DMS79 (cell line): ENCODE measurements at regions not wholly inside any gene's neighbourhood (a gene's known extent, or its start where the extent isn't known, plus 50 kb on each side); places are given as distances from the start of the nearest gene placed in this dataset.

ENCODE experiments used
- DNase-seq: peaks from one replicate; lab custom pipeline; 2025; lab: John Stamatoyannopoulos, UW

DNA sequence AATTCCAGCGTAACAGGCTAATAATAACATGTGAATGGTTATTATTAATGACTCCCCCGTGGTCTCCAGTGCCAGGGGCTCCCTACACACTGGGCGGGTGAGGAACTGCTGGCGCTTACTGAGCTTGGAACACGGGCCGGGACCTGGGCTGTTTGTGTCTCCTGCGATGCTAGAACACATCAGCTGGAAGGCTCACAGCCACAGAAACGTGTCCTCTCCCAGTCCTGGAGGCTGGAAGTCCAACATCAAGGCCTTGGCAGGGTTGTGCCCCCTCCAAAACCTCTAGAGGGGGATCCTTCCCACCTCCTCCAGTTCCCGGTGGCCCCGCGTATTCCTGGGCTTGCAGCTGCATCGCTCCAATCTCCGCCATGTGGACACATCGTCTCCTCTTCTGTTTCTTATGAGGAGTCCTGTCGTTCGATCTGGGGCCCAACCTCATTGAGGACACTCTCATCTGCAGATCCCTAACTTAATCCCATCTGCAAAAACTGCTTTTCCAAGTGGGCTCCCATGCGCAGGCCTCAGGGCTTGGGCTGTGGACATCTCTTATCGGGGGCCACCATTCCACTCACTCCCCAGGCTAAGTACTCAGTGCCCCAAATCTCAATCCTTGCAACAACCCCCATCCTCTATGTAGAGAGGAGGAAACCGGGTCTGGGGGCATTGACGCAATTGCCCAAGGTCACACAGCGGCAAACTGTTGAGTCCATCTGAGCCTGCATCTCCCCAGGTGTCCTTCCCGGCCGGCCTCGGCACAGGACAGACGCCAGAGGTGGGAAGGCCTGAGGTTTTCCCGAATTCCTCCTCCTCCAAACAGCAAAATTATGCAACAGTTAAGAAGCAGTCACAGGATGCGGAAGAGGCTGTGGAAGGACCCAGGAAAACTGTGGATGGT, 193.9 kb downstream of the IRF8 start:
- no peak for DNase-seq

DNA sequence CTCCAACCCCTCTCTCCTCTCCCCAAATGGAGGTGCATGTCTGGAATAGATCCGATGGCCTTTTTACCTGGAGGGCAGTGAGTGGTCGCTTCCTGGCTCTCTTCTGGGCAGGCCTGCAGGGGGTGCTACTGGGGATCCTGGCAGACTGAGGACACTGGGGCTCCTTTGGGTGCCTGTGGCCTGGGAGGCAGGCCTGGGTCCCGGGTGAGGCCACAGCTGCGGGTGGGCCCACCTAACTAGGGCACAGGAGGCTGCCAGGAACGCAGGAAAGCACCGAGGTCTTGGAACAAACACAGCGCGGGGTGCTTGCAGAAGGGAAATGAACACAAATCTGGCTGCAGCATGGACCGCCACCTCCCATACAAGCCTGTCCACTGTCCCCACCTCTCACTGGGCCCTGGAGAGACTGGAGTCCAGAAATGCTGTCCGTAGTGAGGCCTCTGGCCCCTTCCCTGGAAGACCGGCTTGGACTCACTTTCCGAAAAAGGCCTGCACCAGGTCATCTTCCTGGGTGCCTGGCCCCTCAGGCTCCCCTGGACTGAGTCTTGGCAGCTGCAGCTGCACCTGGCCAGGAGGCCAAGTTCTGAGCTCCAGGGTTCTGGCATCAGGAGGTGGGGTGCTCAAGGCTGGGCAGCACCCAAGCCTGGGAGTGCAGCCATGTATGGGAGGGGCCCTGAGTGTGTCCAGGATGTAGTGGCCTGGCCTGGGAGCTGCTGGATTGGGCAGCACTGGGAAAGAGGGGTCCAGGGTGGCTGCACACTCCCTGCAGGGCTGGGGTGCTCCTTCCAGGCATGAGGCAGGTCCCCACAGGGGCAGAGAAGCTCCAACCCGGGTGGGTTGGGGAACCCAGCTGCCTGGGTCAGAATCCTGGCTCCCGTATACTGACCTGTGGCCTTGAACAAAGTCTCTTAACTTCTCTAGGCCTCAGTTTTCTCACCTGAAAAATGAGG, 195.1 kb downstream of the IRF8 start:
- no peak for DNase-seq

DNA sequence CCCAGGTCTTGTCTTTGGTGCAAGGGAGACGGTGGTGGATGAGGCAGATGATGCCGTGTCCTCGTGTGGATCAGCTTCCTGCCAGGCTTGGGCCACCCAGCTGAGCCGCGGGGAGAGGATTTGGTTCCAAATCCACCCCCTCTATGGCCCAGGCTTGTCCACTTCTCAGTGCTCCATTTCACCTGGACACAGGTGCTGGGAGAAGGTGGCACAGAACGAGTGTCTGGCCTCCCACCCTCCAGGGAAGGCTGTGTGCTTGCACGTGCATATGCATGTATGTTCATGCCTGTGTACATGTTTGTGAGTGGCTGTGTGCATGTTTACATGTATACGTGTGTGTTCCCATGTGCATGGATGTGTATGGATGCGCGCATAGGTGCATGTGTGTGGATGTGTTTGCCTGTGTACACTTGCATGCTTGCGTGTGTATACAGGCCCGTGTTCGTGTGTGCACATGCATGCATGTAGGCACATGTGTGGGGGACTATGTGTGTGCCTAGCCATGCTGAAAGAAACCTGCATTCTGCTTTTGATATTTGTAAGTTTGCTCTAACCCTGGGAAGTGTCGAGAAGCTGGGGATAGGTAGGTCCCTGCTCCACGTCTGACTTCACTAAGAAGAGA, 196.3 kb downstream of the IRF8 start:
- no peak for DNase-seq

DNA sequence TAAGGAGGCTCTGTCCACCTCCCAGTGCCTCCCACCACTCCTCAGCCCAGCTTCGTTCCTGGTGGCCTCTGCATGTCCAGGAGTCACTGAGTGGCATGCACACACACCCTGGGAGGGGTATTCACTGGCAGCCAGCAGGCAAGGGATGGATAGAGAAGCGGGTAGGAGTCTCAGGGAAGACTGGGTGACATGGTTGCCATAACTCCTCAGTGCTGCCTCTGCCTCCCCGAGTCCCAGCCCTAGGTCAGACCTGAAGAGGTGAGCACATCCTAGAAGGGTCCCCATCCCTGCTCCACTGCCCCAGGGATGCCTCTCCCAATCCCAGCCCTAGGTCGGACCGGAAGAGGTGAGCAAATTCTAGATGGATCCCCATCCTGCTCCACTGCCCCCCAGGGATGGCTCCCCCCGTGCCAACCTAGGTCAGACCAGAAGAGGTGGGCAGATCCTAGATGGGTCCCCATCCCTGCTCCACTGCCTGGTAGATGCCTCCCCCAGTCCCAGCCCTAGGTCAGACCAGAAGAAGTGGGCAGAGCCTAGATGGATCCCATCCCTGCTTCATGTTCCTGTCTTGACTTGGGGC, 197.0 kb downstream of the IRF8 start:
- no peak for DNase-seq

DNA sequence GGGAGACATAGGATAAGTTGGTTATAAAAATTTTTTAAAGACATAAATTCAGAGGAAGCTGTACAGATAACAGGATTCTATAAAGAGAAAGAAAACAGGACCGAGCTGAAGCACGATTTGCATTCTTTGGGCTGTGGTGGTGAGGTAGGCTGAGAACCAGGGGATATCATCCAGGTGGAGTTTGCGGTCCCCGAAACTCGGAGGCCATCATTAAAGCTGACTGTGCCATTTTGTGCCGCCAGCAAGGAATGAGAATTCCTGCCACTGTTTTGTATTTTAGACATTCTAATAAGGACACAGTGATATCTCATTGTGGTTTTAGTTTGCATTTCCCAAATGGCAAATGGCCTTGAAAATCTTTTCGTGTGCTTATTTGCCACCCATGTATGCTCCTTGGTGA, 197.9 kb downstream of the IRF8 start:
- DNase-seq: no peak

DNA sequence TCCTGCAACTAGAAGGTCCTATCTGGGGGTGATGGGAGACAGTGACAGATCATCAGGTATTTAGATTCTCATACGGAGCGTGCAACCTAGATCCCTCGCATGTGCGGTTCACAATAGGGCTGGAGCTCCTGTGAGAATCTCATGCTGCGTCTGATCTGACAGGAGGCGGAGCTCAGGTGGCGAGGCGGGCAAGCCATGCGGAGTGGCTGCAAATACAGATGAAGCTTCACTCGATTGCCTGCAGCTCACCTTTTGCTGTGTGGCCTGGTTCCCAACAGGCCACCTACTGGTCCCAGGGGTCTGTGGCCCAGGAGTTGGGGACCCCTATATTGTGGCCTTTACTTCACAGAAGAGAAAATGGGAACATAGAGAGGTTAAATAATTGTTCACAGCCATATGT, 200.4 kb downstream of the IRF8 start:
- DNase-seq: no peak

DNA sequence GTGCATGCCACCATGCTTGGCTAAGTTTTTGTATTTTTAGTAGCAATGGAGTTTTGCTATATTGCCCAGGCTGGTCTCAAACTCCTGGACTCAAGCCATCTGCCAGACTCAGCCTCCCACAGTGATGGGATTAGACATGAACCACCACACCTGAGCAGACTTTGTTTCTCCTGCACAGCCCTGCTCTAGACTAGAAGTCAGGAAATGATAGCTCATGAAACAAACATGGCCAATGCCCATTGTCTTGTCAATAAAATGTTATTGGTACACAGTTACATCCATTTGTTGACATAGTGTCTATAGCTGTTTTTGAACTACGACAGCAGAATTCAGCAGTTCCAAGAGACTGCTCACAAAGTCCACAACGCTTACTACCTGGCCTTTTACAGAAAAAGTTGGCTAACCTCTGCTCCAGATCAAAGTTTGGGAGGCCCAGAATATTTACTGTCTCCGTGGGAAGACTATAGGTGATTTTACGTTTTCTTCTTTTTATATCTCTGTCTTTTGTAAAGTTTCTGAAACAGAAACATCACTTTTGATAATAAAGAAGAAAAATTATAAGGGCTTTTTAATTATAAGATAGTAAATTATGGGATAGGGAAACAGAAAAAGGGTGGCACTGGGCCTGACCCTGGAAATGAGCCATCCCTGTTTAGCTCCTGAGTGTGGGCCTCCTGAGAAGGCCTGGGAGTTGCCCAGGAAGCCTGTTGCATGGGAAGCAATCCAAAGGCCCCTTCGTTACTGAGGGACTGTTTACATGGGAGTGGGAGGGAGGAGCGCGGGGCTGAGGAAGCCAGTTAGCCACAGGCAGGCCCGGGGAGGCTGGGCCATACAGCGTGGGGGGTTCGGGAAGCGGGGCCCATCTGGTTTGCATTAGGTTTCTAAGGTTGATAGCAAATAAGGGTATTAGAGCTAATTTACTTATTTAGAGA, 201.5 kb downstream of the IRF8 start:
- no peak for DNase-seq

DNA sequence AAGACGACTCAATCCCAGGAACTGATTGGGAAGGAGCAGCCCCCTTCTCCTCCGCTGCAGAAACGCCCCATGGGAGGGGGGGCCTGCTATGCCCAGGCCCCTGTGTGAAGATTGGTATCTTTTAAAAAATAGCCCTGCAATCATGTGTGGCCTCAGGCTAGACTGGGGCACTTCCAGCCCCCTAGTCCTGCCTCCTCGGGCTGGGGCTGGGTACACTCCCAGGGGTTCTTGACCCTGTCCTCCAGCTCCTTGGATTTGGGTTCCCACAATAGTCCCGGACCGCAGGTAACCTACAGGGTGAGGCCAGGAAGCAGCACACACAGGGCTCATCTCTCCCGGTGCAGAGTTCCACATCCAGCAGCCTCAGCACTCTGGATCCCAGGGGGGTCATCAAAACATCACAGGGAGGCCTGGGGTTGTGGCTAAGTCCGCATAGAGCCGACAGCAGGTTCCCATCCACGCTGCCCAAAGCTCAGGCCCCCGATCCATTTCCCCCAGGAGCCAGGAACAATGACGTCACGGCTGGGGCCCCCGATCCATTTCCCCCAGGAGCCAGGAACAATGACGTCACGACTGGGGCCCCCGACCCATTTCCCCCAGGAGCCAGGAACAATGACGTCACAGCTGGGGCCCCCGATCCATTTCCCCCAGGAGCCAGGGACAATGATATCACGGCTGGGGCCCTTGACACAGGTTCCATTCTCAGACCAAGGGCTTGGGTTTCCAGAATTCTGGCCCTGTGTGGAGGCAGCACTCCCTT, 202.4 kb downstream of the IRF8 start:
- DNase-seq: no peak

DNA sequence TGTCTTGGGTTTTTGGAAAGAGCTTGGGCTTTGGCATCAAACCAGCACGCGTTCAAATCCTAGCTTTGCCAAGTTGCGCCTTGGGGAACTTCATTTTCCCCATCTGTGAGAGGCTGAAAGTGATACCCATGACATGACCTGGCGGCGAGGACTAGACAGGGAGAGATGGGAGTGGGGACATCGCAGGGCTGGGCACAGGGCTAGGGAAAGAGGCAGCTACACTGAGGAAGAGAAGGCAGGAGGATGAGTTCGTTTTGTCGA, 202.9 kb downstream of the IRF8 start:
- DNase-seq: no peak

DNA sequence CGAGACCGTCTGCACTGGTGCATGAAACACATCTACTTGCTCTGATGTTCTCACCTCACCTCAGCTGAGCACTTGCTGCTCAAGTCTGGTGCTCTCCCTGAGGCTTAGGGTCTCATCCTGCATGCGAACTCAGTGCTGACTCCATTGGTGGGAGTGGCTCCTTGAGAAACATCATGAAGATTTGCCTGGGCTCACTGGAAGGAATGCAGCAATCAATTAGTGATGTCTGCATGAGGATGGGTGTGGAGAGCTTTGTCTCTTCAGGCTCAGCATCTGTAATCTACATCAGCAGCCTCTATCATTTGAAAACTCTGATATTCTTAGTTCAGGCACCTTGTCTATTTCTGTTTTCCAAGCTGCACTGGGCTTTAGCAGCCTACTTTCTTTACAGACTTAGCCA, 204.4 kb downstream of the IRF8 start:
- no peak for DNase-seq

DNA sequence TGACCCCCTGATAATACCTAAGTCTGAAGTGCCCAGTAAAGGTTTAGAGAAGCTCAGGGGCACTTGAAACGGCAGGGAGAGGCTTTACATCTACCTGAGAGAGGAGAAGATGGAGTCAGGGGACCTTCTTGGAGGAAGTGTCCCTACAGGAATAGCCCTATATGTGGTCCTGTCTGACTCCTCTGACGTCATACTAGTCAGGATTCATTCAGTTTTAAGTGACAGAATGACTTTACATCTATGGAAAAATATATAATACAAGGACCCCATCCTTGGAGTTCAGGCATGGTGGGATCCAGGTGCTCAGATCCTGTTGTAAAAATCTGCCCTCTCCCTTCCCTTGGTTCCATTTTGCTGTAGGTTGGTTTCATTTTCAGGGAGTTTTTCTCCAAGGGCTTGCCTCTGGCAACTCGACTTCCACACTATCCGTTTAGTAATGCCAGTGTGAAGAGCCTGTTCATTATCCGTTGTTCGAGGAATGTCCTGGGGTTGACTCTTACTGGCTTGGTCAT, 205.6 kb downstream of the IRF8 start:
- DNase-seq: no peak

DNA sequence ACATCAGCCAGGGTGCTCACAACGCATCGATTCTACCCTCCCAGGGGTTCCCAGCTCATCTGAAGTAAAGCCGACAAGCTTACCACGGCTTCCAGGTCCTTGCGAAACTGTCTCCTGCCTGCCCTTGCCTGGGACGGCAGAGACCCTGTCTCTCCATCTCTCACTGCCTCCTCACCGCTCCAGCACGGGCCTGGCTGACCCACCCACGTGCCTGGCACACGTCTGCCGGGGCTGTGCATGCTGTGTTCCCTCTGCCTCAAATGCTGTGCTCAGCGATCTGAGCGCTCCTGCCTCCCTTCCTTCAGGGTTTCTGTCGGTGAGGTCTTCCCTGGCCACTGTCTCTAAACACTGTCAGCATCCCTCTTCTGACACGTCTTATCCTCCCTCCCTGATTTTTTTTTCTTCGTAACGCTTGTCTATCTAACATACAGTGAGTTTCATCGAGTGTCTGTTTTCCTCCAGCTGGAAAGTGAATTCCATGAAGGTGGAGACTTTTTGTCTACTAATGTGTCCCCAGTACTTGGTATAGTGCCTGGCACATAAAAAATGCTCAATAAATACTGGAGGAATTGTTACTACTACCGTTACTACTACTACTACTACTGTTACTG, 208.4 kb downstream of the IRF8 start:
- DNase-seq: no peak

DNA sequence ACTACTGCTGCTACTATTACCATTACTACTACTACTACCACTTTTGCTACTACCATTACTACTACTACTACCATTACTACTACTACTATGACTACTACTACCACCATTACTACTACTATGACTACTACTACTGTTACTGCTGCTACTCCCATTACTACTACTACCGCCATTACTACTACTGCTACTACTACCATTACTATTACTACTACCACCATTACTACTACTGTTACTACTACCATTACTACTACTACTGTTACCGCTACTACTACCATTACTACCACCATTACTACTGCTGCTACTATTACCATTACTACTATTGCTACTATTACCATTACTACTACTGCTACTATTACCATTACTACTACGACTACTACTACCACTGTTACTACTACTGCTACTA, 209.1 kb downstream of the IRF8 start:
- DNase-seq: no peak

DNA sequence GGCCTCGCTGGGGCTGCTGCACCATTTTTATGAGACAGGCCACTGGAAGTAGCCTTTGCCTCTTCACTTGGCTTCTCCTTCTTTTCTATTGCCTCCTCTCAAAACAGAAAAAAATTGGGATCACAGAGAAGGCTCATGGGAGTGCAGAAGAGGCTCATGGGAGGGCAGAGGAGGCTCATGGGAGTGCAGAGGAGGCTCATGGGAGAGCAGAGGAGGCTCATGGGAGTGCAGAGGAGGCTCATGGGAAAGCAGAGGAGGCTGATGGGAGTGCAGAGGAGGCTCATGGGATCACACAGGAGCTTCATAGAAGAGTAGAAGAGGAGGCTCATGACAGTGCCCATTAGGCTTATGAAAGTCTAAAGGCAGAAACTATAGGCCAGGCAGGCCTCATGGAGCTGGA, 211.2 kb downstream of the IRF8 start:
- no peak for DNase-seq

DNA sequence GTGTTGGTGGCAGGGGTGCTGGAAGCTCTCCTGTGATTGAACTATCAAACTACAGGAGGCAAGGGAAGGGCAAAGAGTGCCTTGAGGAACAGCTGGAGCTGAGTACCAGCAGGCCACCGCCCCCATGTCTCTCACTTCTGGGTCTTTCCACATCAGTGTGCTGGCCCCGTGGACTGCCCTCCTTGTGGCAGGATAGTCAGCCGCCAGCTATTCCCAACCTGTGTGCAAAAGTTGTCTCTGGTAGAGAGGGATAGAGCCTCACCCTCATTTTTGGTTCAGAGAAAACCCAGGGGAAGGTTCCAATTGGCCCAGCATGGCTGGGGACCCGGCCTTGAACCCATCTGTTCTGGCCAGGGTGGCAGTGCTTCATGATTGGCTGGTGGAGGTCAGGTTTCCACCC, 211.8 kb downstream of the IRF8 start:
- DNase-seq: no peak

DNA sequence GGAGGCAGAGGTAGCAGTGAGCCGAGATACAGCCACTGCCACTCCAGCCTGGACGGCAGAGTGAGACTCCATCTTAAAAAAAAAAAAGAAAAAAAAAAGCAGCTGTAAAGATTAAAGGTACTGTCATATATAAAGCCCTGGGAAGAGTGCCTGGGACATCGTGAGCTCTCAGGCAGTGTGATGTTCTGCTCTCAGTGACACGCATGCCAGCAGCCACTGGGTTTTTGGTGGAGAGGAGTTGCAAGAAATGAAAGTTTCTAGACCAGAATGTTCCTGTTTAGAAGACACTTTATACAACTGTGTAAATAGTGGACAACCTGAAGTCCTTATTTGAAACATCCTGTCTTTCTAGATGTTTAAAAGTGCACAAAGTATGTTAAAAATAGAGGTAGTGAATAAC, 213.2 kb downstream of the IRF8 start:
- DNase-seq: no peak

DNA sequence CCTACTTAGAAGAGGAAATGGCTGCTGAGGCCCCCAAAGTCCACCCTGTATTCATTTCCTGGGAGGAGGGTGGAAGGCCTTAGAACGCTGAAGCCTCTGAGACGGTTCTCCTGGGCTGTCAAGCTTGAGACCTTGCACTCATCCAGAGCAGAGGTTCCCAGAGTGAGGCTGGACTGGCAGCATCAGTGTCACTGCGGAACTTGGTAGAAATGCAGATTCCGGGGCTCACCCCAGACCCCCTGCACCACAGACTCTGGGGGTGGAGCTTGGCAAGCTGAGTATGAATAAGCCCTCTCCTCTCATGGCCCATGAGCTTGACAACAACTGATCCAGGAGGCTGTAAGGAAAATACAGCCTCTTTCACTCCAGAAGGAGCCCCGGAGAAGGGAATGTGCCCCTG, 218.3 kb downstream of the IRF8 start:
- DNase-seq: no peak

DNA sequence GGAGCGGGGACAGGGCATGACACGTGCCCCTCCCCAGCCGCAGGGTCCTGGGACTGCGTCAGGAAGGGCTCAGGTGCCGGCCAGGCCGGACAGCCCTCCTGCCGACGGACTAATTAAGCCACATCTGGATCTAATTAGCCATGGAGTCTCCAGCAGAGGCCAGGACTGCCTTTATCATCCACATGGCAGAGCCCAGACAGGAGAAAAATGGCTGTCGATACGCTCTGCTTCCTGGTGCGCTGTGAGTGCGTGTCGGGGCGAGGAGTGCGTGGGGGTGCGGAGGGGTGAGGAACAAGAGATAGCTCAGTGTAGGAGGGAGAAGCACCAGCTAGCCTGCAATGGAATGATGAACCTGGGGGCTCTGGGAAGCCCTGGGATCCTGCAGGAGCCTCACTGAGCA, 218.8 kb downstream of the IRF8 start:
- no peak for DNase-seq

DNA sequence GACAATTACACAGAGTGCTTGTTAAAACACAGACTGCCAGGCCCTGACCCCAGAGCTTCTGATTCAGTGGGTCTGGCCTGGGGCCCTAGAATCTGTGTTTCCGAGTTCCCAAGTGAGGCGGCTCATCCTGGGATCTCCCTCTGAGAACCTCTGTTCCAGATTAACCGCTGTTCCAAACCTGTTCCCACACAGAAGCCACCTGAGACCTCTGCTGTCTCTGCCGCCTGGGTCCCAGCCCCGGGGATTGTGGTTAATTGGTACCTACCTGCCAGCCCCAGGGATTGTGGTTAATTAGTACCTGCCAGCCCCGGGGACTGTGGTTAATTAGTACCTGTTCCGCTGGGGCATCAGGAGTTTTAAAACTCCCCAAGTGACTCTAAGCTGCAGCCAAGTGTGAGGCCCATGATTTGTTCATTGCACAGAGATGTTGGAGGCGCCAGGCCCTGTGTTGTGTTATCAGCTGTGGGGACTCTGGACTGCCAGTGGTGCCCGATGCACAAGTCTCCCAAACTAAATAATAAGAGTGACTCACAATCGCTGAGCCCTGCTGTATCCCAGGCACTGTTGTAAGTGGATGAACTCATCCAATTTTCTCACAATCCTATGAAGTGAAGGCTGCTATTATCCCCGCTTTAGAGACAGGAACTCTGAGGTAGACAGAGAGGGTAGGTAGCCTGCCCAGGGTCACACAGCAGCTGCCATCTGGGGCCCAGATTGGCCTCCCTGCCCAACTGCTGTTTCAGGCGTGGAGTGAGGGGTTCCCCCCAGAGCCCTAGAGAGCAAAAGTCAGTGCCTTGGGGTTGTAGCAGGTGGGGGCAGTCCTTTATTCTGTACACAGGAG, 219.7 kb downstream of the IRF8 start:
- DNase-seq: no peak
